ENCODE measurements at regions not wholly inside any gene's neighbourhood (a gene's known extent, or its start where the extent isn't known, plus 50 kb on each side); places are given as distances from the start of the nearest gene placed in this dataset.

DNA sequence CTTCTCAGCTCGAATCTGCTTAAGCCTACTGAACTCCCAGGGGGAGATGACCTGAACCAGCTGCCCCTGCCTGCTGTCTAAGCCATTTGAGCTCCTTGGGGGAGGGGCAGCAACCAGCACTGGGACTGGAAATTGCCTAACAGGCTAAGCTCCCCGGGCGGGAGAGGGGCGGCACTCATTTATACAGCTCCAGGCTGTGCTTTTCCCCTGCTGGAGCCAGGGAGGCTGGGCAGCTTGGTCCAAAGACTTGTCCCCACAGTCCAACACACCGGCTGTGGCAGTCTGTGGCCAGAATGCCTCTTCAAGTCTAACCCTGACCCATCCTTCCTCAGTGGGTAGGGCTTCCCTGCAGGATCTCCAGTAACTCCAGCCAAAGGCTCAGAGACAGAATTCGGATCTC is 1241.5 kb downstream of the ROBO2 start:
- TF ChIP-seq POLR2A (IDR thresholded peaks at IDR 0.05), result no peak
- TF ChIP-seq CTCF (IDR thresholded peaks at IDR 0.05), result no peak
- TF ChIP-seq POLR2AphosphoS5 (IDR thresholded peaks at IDR 0.05), result no peak

Data from upper lobe of left lung (tissue), 4 donors.